ENCODE measurements at regions not wholly inside any gene's neighbourhood (a gene's known extent, or its start where the extent isn't known, plus 50 kb on each side); places are given as distances from the start of the nearest gene placed in this dataset.

DNA sequence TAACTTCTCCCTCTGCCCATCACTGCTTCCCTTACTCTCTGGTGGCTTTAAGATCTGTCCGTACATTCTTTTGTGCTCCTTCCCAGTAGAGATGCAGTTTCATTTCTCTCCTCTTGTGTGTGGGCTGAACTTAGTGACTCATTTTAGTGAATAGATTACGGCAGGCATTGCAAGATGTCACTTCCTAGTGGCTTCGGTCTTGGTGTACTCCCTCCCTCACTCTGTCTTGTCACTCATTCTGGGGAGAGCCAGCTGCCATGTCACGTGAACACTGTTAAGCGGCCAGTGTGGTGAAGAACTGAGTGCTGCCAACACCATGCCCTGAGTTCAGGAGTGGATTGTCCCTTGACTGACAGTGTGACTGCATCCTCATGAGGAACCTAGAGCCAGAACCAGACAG is 115.9 kb downstream of the OTOR start:
- WGBS (ENCODE audit: low lambda C conversion rate) = 27% methylated on average over 5 of the region's 5 CpGs
- no peaks in the 10 kb centered on the region for H3K4me1 ChIP-seq (ENCODE audit: control insufficient read depth in 1 of 2, insufficient read depth in 2 of 2, low read depth in 1 of 2, low read length in 1 of 2)
- no peak overlapping the region for H3K27ac ChIP-seq (ENCODE audit: low read depth in 2 of 2, low read length in 1 of 2)
- H3K9me2 ChIP-seq = no peaks in the 10 kb centered on the region
- no peaks in the 10 kb centered on the region for H3K79me2 ChIP-seq (ENCODE audit: insufficient read depth)
- H4K20me1 ChIP-seq (ENCODE audit: insufficient read depth) = no peaks in the 10 kb centered on the region
- H3K9ac ChIP-seq = no peak overlapping the region
- POLR2A ChIA-PET = no interaction called here
- no peak overlapping the region for H3K4me2 ChIP-seq
- CTCF ChIA-PET = no interaction called here
- H2AFZ ChIP-seq (ENCODE audit: low read depth) = no peak overlapping the region
- no peaks in the 10 kb centered on the region for H3K27me3 ChIP-seq (ENCODE audit: insufficient read depth)
- H3K36me3 ChIP-seq (replicated peaks in 1 of 2; ENCODE audit: control insufficient read depth in 1 of 2, insufficient read depth in 2 of 2, low read length in 1 of 2) = no peaks in the 10 kb centered on the region
- no peaks in the 10 kb centered on the region for H3F3A ChIP-seq (replicated peaks; ENCODE audit: insufficient read depth)
- no peak for DNase-seq
- H3K4me3 ChIP-seq (ENCODE audit: low read depth in 2 of 2, low read length in 1 of 2) = no peak overlapping the region
- H3K9me3 ChIP-seq = no peaks in the 10 kb centered on the region
- TF ChIP-seq, protein P1, sequence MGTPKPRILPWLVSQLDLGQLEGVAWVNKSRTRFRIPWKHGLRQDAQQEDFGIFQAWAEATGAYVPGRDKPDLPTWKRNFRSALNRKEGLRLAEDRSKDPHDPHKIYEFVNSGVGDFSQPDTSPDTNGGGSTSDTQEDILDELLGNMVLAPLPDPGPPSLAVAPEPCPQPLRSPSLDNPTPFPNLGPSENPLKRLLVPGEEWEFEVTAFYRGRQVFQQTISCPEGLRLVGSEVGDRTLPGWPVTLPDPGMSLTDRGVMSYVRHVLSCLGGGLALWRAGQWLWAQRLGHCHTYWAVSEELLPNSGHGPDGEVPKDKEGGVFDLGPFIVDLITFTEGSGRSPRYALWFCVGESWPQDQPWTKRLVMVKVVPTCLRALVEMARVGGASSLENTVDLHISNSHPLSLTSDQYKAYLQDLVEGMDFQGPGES (IDR thresholded peaks at IDR 0.05; ENCODE audit: low read depth, low read length) = no peak
- TF ChIP-seq EZH2phosphoT487 (IDR thresholded peaks at IDR 0.05; ENCODE audit: borderline replicate concordance, low read depth) (no peak), NRF1 (IDR thresholded peaks at IDR 0.05; ENCODE audit: low read depth, low read length) (no peak), ELF1 (IDR thresholded peaks at IDR 0.05) (no peak), FOSL2 (IDR thresholded peaks at IDR 0.05; ENCODE audit: borderline replicate concordance, low read depth) (no peak), POLR2AphosphoS5 (IDR thresholded peaks at IDR 0.05; ENCODE audit: low read depth, low read length) (no peak), YY1 (IDR thresholded peaks at IDR 0.05; ENCODE audit: low read depth) (no peak), TCF12 (IDR thresholded peaks at IDR 0.05) (no peak), TEAD4 (IDR thresholded peaks at IDR 0.05; ENCODE audit: borderline replicate concordance, insufficient read depth) (no peak), GATA2 (CRISPR knock-in tag; IDR thresholded peaks at IDR 0.05) (no peak), GABPA (IDR thresholded peaks at IDR 0.05; ENCODE audit: low read depth) (no peak), FOXJ3 (CRISPR knock-in tag; IDR thresholded peaks at IDR 0.05) (no peak)
- TF ChIP-seq, protein P2, sequence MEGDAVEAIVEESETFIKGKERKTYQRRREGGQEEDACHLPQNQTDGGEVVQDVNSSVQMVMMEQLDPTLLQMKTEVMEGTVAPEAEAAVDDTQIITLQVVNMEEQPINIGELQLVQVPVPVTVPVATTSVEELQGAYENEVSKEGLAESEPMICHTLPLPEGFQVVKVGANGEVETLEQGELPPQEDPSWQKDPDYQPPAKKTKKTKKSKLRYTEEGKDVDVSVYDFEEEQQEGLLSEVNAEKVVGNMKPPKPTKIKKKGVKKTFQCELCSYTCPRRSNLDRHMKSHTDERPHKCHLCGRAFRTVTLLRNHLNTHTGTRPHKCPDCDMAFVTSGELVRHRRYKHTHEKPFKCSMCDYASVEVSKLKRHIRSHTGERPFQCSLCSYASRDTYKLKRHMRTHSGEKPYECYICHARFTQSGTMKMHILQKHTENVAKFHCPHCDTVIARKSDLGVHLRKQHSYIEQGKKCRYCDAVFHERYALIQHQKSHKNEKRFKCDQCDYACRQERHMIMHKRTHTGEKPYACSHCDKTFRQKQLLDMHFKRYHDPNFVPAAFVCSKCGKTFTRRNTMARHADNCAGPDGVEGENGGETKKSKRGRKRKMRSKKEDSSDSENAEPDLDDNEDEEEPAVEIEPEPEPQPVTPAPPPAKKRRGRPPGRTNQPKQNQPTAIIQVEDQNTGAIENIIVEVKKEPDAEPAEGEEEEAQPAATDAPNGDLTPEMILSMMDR (IDR thresholded peaks at IDR 0.05) = no peak
- TF ChIP-seq, protein P3, sequence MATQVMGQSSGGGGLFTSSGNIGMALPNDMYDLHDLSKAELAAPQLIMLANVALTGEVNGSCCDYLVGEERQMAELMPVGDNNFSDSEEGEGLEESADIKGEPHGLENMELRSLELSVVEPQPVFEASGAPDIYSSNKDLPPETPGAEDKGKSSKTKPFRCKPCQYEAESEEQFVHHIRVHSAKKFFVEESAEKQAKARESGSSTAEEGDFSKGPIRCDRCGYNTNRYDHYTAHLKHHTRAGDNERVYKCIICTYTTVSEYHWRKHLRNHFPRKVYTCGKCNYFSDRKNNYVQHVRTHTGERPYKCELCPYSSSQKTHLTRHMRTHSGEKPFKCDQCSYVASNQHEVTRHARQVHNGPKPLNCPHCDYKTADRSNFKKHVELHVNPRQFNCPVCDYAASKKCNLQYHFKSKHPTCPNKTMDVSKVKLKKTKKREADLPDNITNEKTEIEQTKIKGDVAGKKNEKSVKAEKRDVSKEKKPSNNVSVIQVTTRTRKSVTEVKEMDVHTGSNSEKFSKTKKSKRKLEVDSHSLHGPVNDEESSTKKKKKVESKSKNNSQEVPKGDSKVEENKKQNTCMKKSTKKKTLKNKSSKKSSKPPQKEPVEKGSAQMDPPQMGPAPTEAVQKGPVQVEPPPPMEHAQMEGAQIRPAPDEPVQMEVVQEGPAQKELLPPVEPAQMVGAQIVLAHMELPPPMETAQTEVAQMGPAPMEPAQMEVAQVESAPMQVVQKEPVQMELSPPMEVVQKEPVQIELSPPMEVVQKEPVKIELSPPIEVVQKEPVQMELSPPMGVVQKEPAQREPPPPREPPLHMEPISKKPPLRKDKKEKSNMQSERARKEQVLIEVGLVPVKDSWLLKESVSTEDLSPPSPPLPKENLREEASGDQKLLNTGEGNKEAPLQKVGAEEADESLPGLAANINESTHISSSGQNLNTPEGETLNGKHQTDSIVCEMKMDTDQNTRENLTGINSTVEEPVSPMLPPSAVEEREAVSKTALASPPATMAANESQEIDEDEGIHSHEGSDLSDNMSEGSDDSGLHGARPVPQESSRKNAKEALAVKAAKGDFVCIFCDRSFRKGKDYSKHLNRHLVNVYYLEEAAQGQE (IDR thresholded peaks at IDR 0.05; ENCODE audit: low read depth, low read length) = no peak
- TF ChIP-seq, protein P4, sequence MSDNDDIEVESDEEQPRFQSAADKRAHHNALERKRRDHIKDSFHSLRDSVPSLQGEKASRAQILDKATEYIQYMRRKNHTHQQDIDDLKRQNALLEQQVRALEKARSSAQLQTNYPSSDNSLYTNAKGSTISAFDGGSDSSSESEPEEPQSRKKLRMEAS (IDR thresholded peaks at IDR 0.05; ENCODE audit: low read depth) = no peak

All from SK-N-SH (cell line).